GM12872 (cell line): ENCODE measurements at regions not wholly inside any gene's neighbourhood (a gene's known extent, or its start where the extent isn't known, plus 50 kb on each side); places are given as distances from the start of the nearest gene placed in this dataset.

Source experiments
- CTCF ChIP-seq: IDR thresholded peaks from 3 replicates; pipeline ENCODE4 v1.5.1; 2011; ENCODE audit warnings: low read depth, mild to moderate bottlenecking, low read length, moderate library complexity; ENCODE audit not compliant: insufficient read depth

- TF ChIP-seq CTCF, result no peak
Measured at GRCh38 chr10:118151461-118151860, 104.7 kb upstream of the RAB11FIP2 start.

GRCh38 chr10:118148247-118148646 lies 101.5 kb upstream of the RAB11FIP2 start:
- TF ChIP-seq CTCF, result no peak

GRCh38 chr10:118145256-118145655 lies 98.5 kb upstream of the RAB11FIP2 start:
- no peak for TF ChIP-seq CTCF

GRCh38 chr10:118141471-118141870 lies 94.7 kb upstream of the RAB11FIP2 start:
- no peak for TF ChIP-seq CTCF

GRCh38 chr10:118139321-118139720 lies 92.6 kb upstream of the RAB11FIP2 start:
- TF ChIP-seq CTCF, result no peak

GRCh38 chr10:118128675-118129074 lies 81.9 kb upstream of the RAB11FIP2 start:
- TF ChIP-seq CTCF, result no peak

GRCh38 chr10:118118716-118119115 lies 72.0 kb upstream of the RAB11FIP2 start:
- no peak for TF ChIP-seq CTCF
